ENCODE measurements at regions not wholly inside any gene's neighbourhood (a gene's known extent, or its start where the extent isn't known, plus 50 kb on each side); places are given as distances from the start of the nearest gene placed in this dataset.
A peak's percentile ranks its signal among the peaks of the same experiment; 100 is the strongest.
"Not testable (repeated sequence)": the region's sequence is repeated elsewhere in the genome, so short reads cannot be mapped to it uniquely, and the experiment has no call there.

- no peaks in the 10 kb centered on the region for H3K27me3 ChIP-seq (ENCODE audit: control insufficient read depth, insufficient read depth, low read length)
- no peaks in the 10 kb centered on the region for H3K36me3 ChIP-seq (ENCODE audit: control insufficient read depth in 2 of 3, insufficient read depth in 3 of 3, low read length in 3 of 3)
- DNase-seq (peak in 1 of 5 donors; percentile 6), FAIRE-seq (no peak)
- H3K4me1 ChIP-seq (ENCODE audit: control insufficient read depth in 2 of 3, insufficient read depth in 2 of 3, low read depth in 1 of 3, low read length in 3 of 3): peaks cover 0 to 5% (median 0%) of the 10 kb centered on the region in 3 donors
- no peak overlapping the region for H3K4me3 ChIP-seq (ENCODE audit: low read length in 3 of 3)
- intact Hi-C loops (cut with DNase I): no loop called here
- no peak overlapping the region for H3K27ac ChIP-seq (ENCODE audit: low read depth in 2 of 2, low read length in 2 of 2)
- no peaks in the 10 kb centered on the region for H3K9me3 ChIP-seq (ENCODE audit: control insufficient read depth in 2 of 3, insufficient read depth in 1 of 3, low read length in 3 of 3)
- no peak overlapping the region for H3K9ac ChIP-seq (ENCODE audit: low read length in 3 of 3)
- TF ChIP-seq CTCF (IDR thresholded peaks at IDR 0.05; ENCODE audit: borderline replicate concordance, extremely low read depth, insufficient read depth): no peak
Observed at GRCh38 chr20:8996817-8997512, 71.9 kb upstream of the PLCB4 start.

- DNase-seq: no peak
- Histone ChIP-seq H3K9me3 (ENCODE audit: control insufficient read depth in 2 of 3, insufficient read depth in 1 of 3, low read length in 3 of 3) (no peaks in the 10 kb centered on the region), H3K27ac (ENCODE audit: low read depth in 2 of 2, low read length in 2 of 2) (no peak overlapping the region), H3K4me1 (ENCODE audit: control insufficient read depth in 2 of 3, insufficient read depth in 2 of 3, low read depth in 1 of 3, low read length in 3 of 3) (peaks cover 0 to 5% (median 0%) of the 10 kb centered on the region in 3 donors), H3K36me3 (ENCODE audit: control insufficient read depth in 2 of 3, insufficient read depth in 3 of 3, low read length in 3 of 3) (no peaks in the 10 kb centered on the region), H3K27me3 (ENCODE audit: control insufficient read depth, insufficient read depth, low read length) (no peaks in the 10 kb centered on the region), H3K9ac (ENCODE audit: low read length in 3 of 3) (no peak overlapping the region), H3K4me3 (ENCODE audit: low read length in 3 of 3) (no peak overlapping the region)
- intact Hi-C loops (cut with DNase I): no loop called here
- FAIRE-seq: no peak
- TF ChIP-seq CTCF (IDR thresholded peaks at IDR 0.05; ENCODE audit: borderline replicate concordance, extremely low read depth, insufficient read depth): no peak
Observed at GRCh38 chr20:8997701-8998117, 71.2 kb upstream of the PLCB4 start.

- FAIRE-seq (no peak), DNase-seq (peak in 3 of 5 donors; percentile 15 to 71 (median 58))
- H3K27ac ChIP-seq (ENCODE audit: low read depth in 2 of 2, low read length in 2 of 2): no peak overlapping the region
- intact Hi-C loops (cut with DNase I): no loop called here
- no peaks in the 10 kb centered on the region for H3K36me3 ChIP-seq (ENCODE audit: control insufficient read depth in 2 of 3, insufficient read depth in 3 of 3, low read length in 3 of 3)
- H3K4me1 ChIP-seq (ENCODE audit: control insufficient read depth in 2 of 3, insufficient read depth in 2 of 3, low read depth in 1 of 3, low read length in 3 of 3): no peaks in the 10 kb centered on the region
- no peak overlapping the region for H3K4me3 ChIP-seq (ENCODE audit: low read length in 3 of 3)
- no peak for TF ChIP-seq CTCF (IDR thresholded peaks at IDR 0.05; ENCODE audit: borderline replicate concordance, extremely low read depth, insufficient read depth)
- no peaks in the 10 kb centered on the region for H3K9me3 ChIP-seq (ENCODE audit: control insufficient read depth in 2 of 3, insufficient read depth in 1 of 3, low read length in 3 of 3)
- H3K9ac ChIP-seq (ENCODE audit: low read length in 3 of 3): no peak overlapping the region
- no peaks in the 10 kb centered on the region for H3K27me3 ChIP-seq (ENCODE audit: control insufficient read depth, insufficient read depth, low read length)
Observed at GRCh38 chr20:9011121-9011520, 57.8 kb upstream of the PLCB4 start.

DNA sequence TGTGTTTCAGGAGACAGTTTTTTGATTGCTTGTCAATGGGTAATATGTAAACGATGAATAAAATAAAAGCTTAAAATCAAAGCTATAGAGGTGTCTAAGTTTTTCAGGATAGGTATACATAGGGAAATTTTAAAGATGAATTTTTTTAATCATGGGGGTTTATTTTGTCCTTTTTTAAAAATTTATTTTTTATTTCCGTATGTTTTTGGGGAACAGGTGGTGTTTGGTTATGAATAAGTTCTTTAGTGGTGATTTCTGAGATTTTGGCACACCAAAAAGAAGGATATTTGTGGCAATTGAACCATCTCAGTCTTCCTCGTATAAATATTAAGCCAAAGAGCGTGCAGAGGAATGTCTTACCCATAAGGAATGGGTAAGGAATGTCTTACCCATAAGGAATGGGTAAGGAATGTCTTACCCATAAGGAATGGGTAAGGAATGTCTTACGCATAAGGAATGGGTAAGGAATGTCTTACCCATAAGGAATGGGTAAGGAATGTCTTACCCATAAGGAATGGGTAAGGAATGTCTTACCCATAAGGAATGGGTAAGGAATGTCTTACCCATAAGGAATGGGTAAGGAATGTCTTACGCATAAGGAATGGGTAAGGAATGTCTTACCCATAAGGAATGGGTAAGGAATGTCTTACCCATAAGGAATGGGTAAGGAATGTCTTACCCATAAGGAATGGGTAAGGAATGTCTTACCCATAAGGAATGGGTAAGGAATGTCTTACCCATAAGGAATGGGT lies 53.5 kb upstream of the PLCB4 start:
- H3K36me3 ChIP-seq (ENCODE audit: control insufficient read depth in 2 of 3, insufficient read depth in 3 of 3, low read length in 3 of 3); H3K9me3 ChIP-seq (ENCODE audit: control insufficient read depth in 2 of 3, insufficient read depth in 1 of 3, low read length in 3 of 3); intact Hi-C loops (cut with DNase I); DNase-seq; H3K27ac ChIP-seq (ENCODE audit: low read depth in 2 of 2, low read length in 2 of 2); H3K27me3 ChIP-seq (ENCODE audit: control insufficient read depth, insufficient read depth, low read length); FAIRE-seq; H3K4me3 ChIP-seq (ENCODE audit: low read length in 3 of 3); H3K4me1 ChIP-seq (ENCODE audit: control insufficient read depth in 2 of 3, insufficient read depth in 2 of 3, low read depth in 1 of 3, low read length in 3 of 3); H3K9ac ChIP-seq (ENCODE audit: low read length in 3 of 3): not testable (repeated sequence)

Data from kidney (tissue), 13 donors.